ELF-1 (cell line): ENCODE measurements at regions not wholly inside any gene's neighbourhood (a gene's known extent, or its start where the extent isn't known, plus 50 kb on each side); places are given as distances from the start of the nearest gene placed in this dataset.
A peak's percentile ranks its signal among the peaks of the same experiment; 100 is the strongest.

Source experiments
- DNase-seq: peaks from one replicate; pipeline ENCODE4 v3.0.0-alpha.2; 2016; ENCODE audit warnings: low read depth, low spot score

GRCh38 chr14:61132894-61133293 is 148.2 kb downstream of the TMEM30B start:
- no peak for DNase-seq

- DNase-seq: no peak
Measured at GRCh38 chr14:61132336-61132735, 148.8 kb downstream of the TMEM30B start.

GRCh38 chr14:61130512-61131260 is 149.6 kb downstream of the SLC38A6 start:
- DNase-seq: no peak

GRCh38 chr14:61129168-61129745 is 148.2 kb downstream of the SLC38A6 start:
- no peak for DNase-seq

GRCh38 chr14:61128382-61129167 is 147.5 kb downstream of the SLC38A6 start:
- no peak for DNase-seq

GRCh38 chr14:61126603-61127498 is 145.8 kb downstream of the SLC38A6 start:
- no peak for DNase-seq

- DNase-seq: no peak
Measured at GRCh38 chr14:61125867-61126572, 145.0 kb downstream of the SLC38A6 start.

- no peak for DNase-seq
Measured at GRCh38 chr14:61125041-61125866, 144.2 kb downstream of the SLC38A6 start.

- DNase-seq: no peak
Measured at GRCh38 chr14:61122862-61123261, 141.8 kb downstream of the SLC38A6 start.

- DNase-seq: no peak
Measured at GRCh38 chr14:61121355-61121787, 140.3 kb downstream of the SLC38A6 start.

- DNase-seq: no peak
Measured at GRCh38 chr14:61120576-61120975, 139.5 kb downstream of the SLC38A6 start.

- DNase-seq: peak; percentile 32
Measured at GRCh38 chr14:61119006-61119405, 138.0 kb downstream of the SLC38A6 start.

- DNase-seq: no peak
Measured at GRCh38 chr14:61116369-61116768, 135.3 kb downstream of the SLC38A6 start.

GRCh38 chr14:61113561-61114225 is 132.6 kb downstream of the SLC38A6 start:
- no peak for DNase-seq

- no peak for DNase-seq
Measured at GRCh38 chr14:61112506-61112905, 131.5 kb downstream of the SLC38A6 start.

- DNase-seq: no peak
Measured at GRCh38 chr14:61111731-61112130, 130.7 kb downstream of the SLC38A6 start.

- no peak for DNase-seq
Measured at GRCh38 chr14:61111209-61111665, 130.2 kb downstream of the SLC38A6 start.

GRCh38 chr14:61110316-61111082 is 129.5 kb downstream of the SLC38A6 start:
- DNase-seq: no peak

- peak; percentile 66 for DNase-seq
Measured at GRCh38 chr14:61109288-61109687, 128.2 kb downstream of the SLC38A6 start.
